ENCODE measurements at regions not wholly inside any gene's neighbourhood (a gene's known extent, or its start where the extent isn't known, plus 50 kb on each side); places are given as distances from the start of the nearest gene placed in this dataset.

GRCh38 chr18:71831039-71831438, 713.1 kb downstream of the CBLN2 start:
- CTCF ChIA-PET, result no interaction called here
- DNase-seq, result no peak
- H3K4me1 Mint-ChIP-seq (ENCODE audit: low read depth), result no peaks in the 10 kb centered on the region
- H3K27ac Mint-ChIP-seq, result no peak overlapping the region
- POLR2A ChIA-PET, result no interaction called here
- no peaks in the 10 kb centered on the region for H3K36me3 Mint-ChIP-seq
- H3K4me3 Mint-ChIP-seq, result no peak overlapping the region
- intact Hi-C loops (cut with micrococcal nuclease), result no loop called here
- no peaks in the 10 kb centered on the region for H3K27me3 Mint-ChIP-seq
- peaks cover 3% of the 10 kb centered on the region for H3K9me3 Mint-ChIP-seq

- intact Hi-C loops (cut with micrococcal nuclease), result no loop called here
- Mint-ChIP-seq H3K27ac (no peak overlapping the region), H3K36me3 (no peaks in the 10 kb centered on the region), H3K4me3 (no peak overlapping the region), H3K9me3 (no peaks in the 10 kb centered on the region), H3K27me3 (no peaks in the 10 kb centered on the region), H3K4me1 (ENCODE audit: low read depth) (no peaks in the 10 kb centered on the region)
- no peak for DNase-seq
- ChIA-PET POLR2A (no interaction called here), CTCF (no interaction called here)
Observed at GRCh38 chr18:71827301-71827700, 716.8 kb downstream of the CBLN2 start.

GRCh38 chr18:71815305-71815704, 728.8 kb downstream of the CBLN2 start:
- no peaks in the 10 kb centered on the region for H3K4me1 Mint-ChIP-seq (ENCODE audit: low read depth)
- H3K36me3 Mint-ChIP-seq, result no peaks in the 10 kb centered on the region
- ChIA-PET CTCF (no interaction called here), POLR2A (no interaction called here)
- peaks cover 2% of the 10 kb centered on the region for H3K9me3 Mint-ChIP-seq
- H3K4me3 Mint-ChIP-seq, result no peak overlapping the region
- H3K27me3 Mint-ChIP-seq, result no peaks in the 10 kb centered on the region
- no peak overlapping the region for H3K27ac Mint-ChIP-seq
- intact Hi-C loops (cut with micrococcal nuclease), result no loop called here
- no peak for DNase-seq

GRCh38 chr18:71809711-71810110, 734.4 kb downstream of the CBLN2 start:
- ChIA-PET POLR2A (no interaction called here), CTCF (no interaction called here)
- Mint-ChIP-seq H3K36me3 (no peaks in the 10 kb centered on the region), H3K27ac (no peak overlapping the region), H3K4me3 (no peak overlapping the region), H3K9me3 (peaks cover 16% of the 10 kb centered on the region), H3K27me3 (no peaks in the 10 kb centered on the region), H3K4me1 (ENCODE audit: low read depth) (no peaks in the 10 kb centered on the region)
- intact Hi-C loops (cut with micrococcal nuclease), result no loop called here
- no peak for DNase-seq

GRCh38 chr18:71808616-71809015, 735.5 kb downstream of the CBLN2 start:
- intact Hi-C loops (cut with micrococcal nuclease), result no loop called here
- Mint-ChIP-seq H3K27me3 (no peaks in the 10 kb centered on the region), H3K9me3 (peaks cover 16% of the 10 kb centered on the region), H3K36me3 (no peaks in the 10 kb centered on the region), H3K27ac (no peak overlapping the region), H3K4me3 (no peak overlapping the region), H3K4me1 (ENCODE audit: low read depth) (no peaks in the 10 kb centered on the region)
- ChIA-PET CTCF (no interaction called here), POLR2A (no interaction called here)
- DNase-seq, result no peak

GRCh38 chr18:71807586-71807985, 736.6 kb downstream of the CBLN2 start:
- Mint-ChIP-seq H3K9me3 (peaks cover 14% of the 10 kb centered on the region), H3K27ac (no peak overlapping the region), H3K4me3 (no peak overlapping the region), H3K36me3 (no peaks in the 10 kb centered on the region), H3K27me3 (no peaks in the 10 kb centered on the region), H3K4me1 (ENCODE audit: low read depth) (no peaks in the 10 kb centered on the region)
- intact Hi-C loops (cut with micrococcal nuclease), result no loop called here
- POLR2A ChIA-PET, result no interaction called here
- no peak for DNase-seq
- CTCF ChIA-PET, result interaction anchor here (1.1 kb wide), 1 partner anchor 22 kb away, joined by 4 read pairs; no protein-coding TSS in a partner anchor

- H3K9me3 Mint-ChIP-seq, result peaks cover 6% of the 10 kb centered on the region
- intact Hi-C loops (cut with micrococcal nuclease), result no loop called here
- H3K36me3 Mint-ChIP-seq, result no peaks in the 10 kb centered on the region
- DNase-seq, result no peak
- H3K27ac Mint-ChIP-seq, result no peak overlapping the region
- no peaks in the 10 kb centered on the region for H3K27me3 Mint-ChIP-seq
- H3K4me3 Mint-ChIP-seq, result no peak overlapping the region
- POLR2A ChIA-PET, result no interaction called here
- CTCF ChIA-PET, result no interaction called here
- no peaks in the 10 kb centered on the region for H3K4me1 Mint-ChIP-seq (ENCODE audit: low read depth)
Observed at GRCh38 chr18:71798986-71799673, 745.0 kb downstream of the CBLN2 start.

- intact Hi-C loops (cut with micrococcal nuclease), result no loop called here
- no peak overlapping the region for H3K27ac Mint-ChIP-seq
- POLR2A ChIA-PET, result no interaction called here
- no peak overlapping the region for H3K4me3 Mint-ChIP-seq
- H3K27me3 Mint-ChIP-seq, result no peaks in the 10 kb centered on the region
- no peaks in the 10 kb centered on the region for H3K4me1 Mint-ChIP-seq (ENCODE audit: low read depth)
- no peak for DNase-seq
- no peaks in the 10 kb centered on the region for H3K36me3 Mint-ChIP-seq
- CTCF ChIA-PET, result no interaction called here
- peaks cover 6% of the 10 kb centered on the region for H3K9me3 Mint-ChIP-seq
Observed at GRCh38 chr18:71797554-71797953, 746.6 kb downstream of the CBLN2 start.

- no peaks in the 10 kb centered on the region for H3K4me1 Mint-ChIP-seq (ENCODE audit: low read depth)
- H3K27ac Mint-ChIP-seq, result no peak overlapping the region
- H3K27me3 Mint-ChIP-seq, result no peaks in the 10 kb centered on the region
- H3K36me3 Mint-ChIP-seq, result no peaks in the 10 kb centered on the region
- peak; percentile 14 for DNase-seq
- CTCF ChIA-PET, result interaction anchor here (0.6 to 0.9 kb wide), 2 partner anchors 23 to 288 kb away, joined by 4 read pairs; no protein-coding TSS in a partner anchor
- H3K4me3 Mint-ChIP-seq, result no peak overlapping the region
- H3K9me3 Mint-ChIP-seq, result no peaks in the 10 kb centered on the region
- intact Hi-C loops (cut with micrococcal nuclease), result loop anchor here (5.0 kb wide), 1 partner anchor 1002 kb away; no protein-coding TSS in a partner anchor
- POLR2A ChIA-PET, result no interaction called here
Observed at GRCh38 chr18:71784777-71785176, 759.4 kb downstream of the CBLN2 start.

- Mint-ChIP-seq H3K27ac (no peak overlapping the region), H3K4me1 (ENCODE audit: low read depth) (no peaks in the 10 kb centered on the region), H3K27me3 (no peaks in the 10 kb centered on the region), H3K4me3 (no peak overlapping the region), H3K36me3 (no peaks in the 10 kb centered on the region), H3K9me3 (peaks cover 8% of the 10 kb centered on the region)
- DNase-seq, result no peak
- intact Hi-C loops (cut with micrococcal nuclease), result no loop called here
- CTCF ChIA-PET, result interaction anchor here (0.6 kb wide), 1 partner anchor 76 kb away, joined by 3 read pairs; no protein-coding TSS in a partner anchor
- POLR2A ChIA-PET, result no interaction called here
Observed at GRCh38 chr18:71760541-71760940, 783.6 kb downstream of the CBLN2 start.

- Mint-ChIP-seq H3K36me3 (no peaks in the 10 kb centered on the region), H3K9me3 (peaks cover 4% of the 10 kb centered on the region), H3K27ac (no peak overlapping the region), H3K4me1 (ENCODE audit: low read depth) (no peaks in the 10 kb centered on the region), H3K27me3 (no peaks in the 10 kb centered on the region), H3K4me3 (no peak overlapping the region)
- intact Hi-C loops (cut with micrococcal nuclease), result no loop called here
- ChIA-PET POLR2A (no interaction called here), CTCF (no interaction called here)
- no peak for DNase-seq
Observed at GRCh38 chr18:71754246-71754645, 789.9 kb downstream of the CBLN2 start.

GRCh38 chr18:71743634-71744033, 800.5 kb downstream of the CBLN2 start:
- Mint-ChIP-seq H3K4me1 (ENCODE audit: low read depth) (no peaks in the 10 kb centered on the region), H3K36me3 (no peaks in the 10 kb centered on the region), H3K9me3 (peaks cover 17% of the 10 kb centered on the region), H3K4me3 (no peak overlapping the region), H3K27ac (no peak overlapping the region), H3K27me3 (no peaks in the 10 kb centered on the region)
- intact Hi-C loops (cut with micrococcal nuclease), result no loop called here
- CTCF ChIA-PET, result no interaction called here
- POLR2A ChIA-PET, result no interaction called here
- DNase-seq, result no peak

GRCh38 chr18:71729611-71730010, 814.5 kb downstream of the CBLN2 start:
- no peak for DNase-seq
- no peak overlapping the region for H3K4me3 Mint-ChIP-seq

More at GRCh38 chr18:71729611-71730010, 814.5 kb downstream of the CBLN2 start:
- intact Hi-C loops (cut with micrococcal nuclease), result no loop called here
- Mint-ChIP-seq H3K9me3 (peaks cover 9% of the 10 kb centered on the region), H3K4me1 (ENCODE audit: low read depth) (no peaks in the 10 kb centered on the region), H3K27ac (no peak overlapping the region), H3K36me3 (no peaks in the 10 kb centered on the region), H3K27me3 (no peaks in the 10 kb centered on the region)
- ChIA-PET CTCF (no interaction called here), POLR2A (no interaction called here)

All from activated CD4-positive, alpha-beta memory T cell treated with anti-CD3 and anti-CD28 coated beads for 36 hours (primary cell).